GM12878 (cell line): ENCODE measurements at regions not wholly inside any gene's neighbourhood (a gene's known extent, or its start where the extent isn't known, plus 50 kb on each side); places are given as distances from the start of the nearest gene placed in this dataset.

Experiments
- BACH1 ChIP-seq: fragments of 450-650 bp; IDR thresholded peaks from 2 replicates; pipeline ENCODE4 v1.6.1; 2017; ENCODE audit warnings: mild to moderate bottlenecking, borderline replicate concordance
- CBFB ChIP-seq: IDR thresholded peaks from 2 replicates; pipeline ENCODE4 v1.6.1; 2016; ENCODE audit warnings: antibody characterized with exemption, low read depth
- CHD2 ChIP-seq: IDR thresholded peaks from 2 replicates; pipeline ENCODE4 v1.6.1; 2011; ENCODE audit warnings: low read depth, low read length, improper control_type of control experiment, borderline replicate concordance
- ETV6 ChIP-seq, 2 experiments: fragments of 450-650 bp in 1 of 2; IDR thresholded peaks in 1 of 2; conservative IDR thresholded peaks in 1 of 2; 2 replicates each; pipeline ENCODE4 v1.6.1; 2014; ENCODE audit warnings: antibody characterized with exemption in 1 of 2, borderline replicate concordance in 1 of 2, low read depth in 1 of 2, mild to moderate bottlenecking in 1 of 2, moderate library complexity in 1 of 2
- EZH2 ChIP-seq: IDR thresholded peaks from 2 replicates; pipeline ENCODE4 v1.6.1; 2012; ENCODE audit warnings: low read depth, mild to moderate bottlenecking, control low read depth, inconsistent platforms, low read length, borderline replicate concordance; ENCODE audit not compliant: control insufficient read depth
- HDGF ChIP-seq: fragments of 450-650 bp; IDR thresholded peaks from 2 replicates; pipeline ENCODE4 v1.6.1; 2016; ENCODE audit warnings: antibody characterized with exemption
- IRF3 ChIP-seq: fragments of 450-650 bp; IDR thresholded peaks from 2 replicates; pipeline ENCODE4 v1.6.1; 2014; ENCODE audit warnings: mild to moderate bottlenecking
- KLF5 ChIP-seq: fragments of 450-650 bp; IDR thresholded peaks from 2 replicates; pipeline ENCODE4 v1.6.1; 2014; ENCODE audit warnings: mild to moderate bottlenecking; ENCODE audit not compliant: partially characterized antibody
- LARP7 ChIP-seq: fragments of 450-650 bp; IDR thresholded peaks from 2 replicates; pipeline ENCODE4 v1.6.1; 2017; ENCODE audit warnings: mild to moderate bottlenecking
- MLLT1 ChIP-seq: fragments of 450-650 bp; IDR thresholded peaks from 2 replicates; pipeline ENCODE4 v1.6.1; 2016; ENCODE audit warnings: mild to moderate bottlenecking
- MXI1 ChIP-seq: fragments of 150-350 bp; IDR thresholded peaks from 2 replicates; pipeline ENCODE4 v1.6.1; 2011; ENCODE audit warnings: low read depth, mild to moderate bottlenecking, inconsistent platforms, low read length, improper control_type of control experiment
- MYC ChIP-seq: IDR thresholded peaks from 2 replicates; pipeline ENCODE4 v1.6.1; 2011; ENCODE audit warnings: mild to moderate bottlenecking, low read length, moderate library complexity, inconsistent platforms; ENCODE audit not compliant: insufficient read depth, insufficient replicate concordance, insufficient read length, severe bottlenecking
- NFYA ChIP-seq: IDR thresholded peaks from 2 replicates; pipeline ENCODE4 v1.6.1; 2011; ENCODE audit warnings: low read depth, mild to moderate bottlenecking, low read length, improper control_type of control experiment, borderline replicate concordance
- SKIL ChIP-seq: fragments of 450-650 bp; IDR thresholded peaks from 2 replicates; pipeline ENCODE4 v1.6.1; 2017; ENCODE audit warnings: mild to moderate bottlenecking, low read depth, inconsistent platforms; ENCODE audit not compliant: poor library complexity, severe bottlenecking
- SMAD1 ChIP-seq: fragments of 450-650 bp; IDR thresholded peaks from 2 replicates; pipeline ENCODE4 v1.6.1; 2018; ENCODE audit warnings: mild to moderate bottlenecking, low read depth; ENCODE audit not compliant: partially characterized antibody
- USF1 ChIP-seq: IDR thresholded peaks from 2 replicates; pipeline ENCODE4 v1.6.1; 2011; ENCODE audit warnings: borderline replicate concordance, low read depth, mild to moderate bottlenecking, moderate library complexity, mixed read lengths, low read length; ENCODE audit not compliant: insufficient read depth; ENCODE audit errors: extremely low read length
- USF2 ChIP-seq: IDR thresholded peaks from 2 replicates; pipeline ENCODE4 v1.6.1; 2011; ENCODE audit warnings: low read depth, low read length, improper control_type of control experiment, borderline replicate concordance
- YY1 ChIP-seq: IDR thresholded peaks from 2 replicates; pipeline ENCODE4 v1.6.1; 2011; ENCODE audit warnings: low read depth, mild to moderate bottlenecking, low read length
- ZBTB33 ChIP-seq: fragments of 450-650 bp; IDR thresholded peaks from 2 replicates; pipeline ENCODE4 v1.6.1; 2017; ENCODE audit warnings: mild to moderate bottlenecking
- ZNF24 ChIP-seq: fragments of 450-650 bp; IDR thresholded peaks from 2 replicates; pipeline ENCODE4 v1.6.1; 2017; ENCODE audit warnings: antibody characterized with exemption, mild to moderate bottlenecking

- TF ChIP-seq MYC (no peak), USF1 (peak; percentile 80), SKIL (peak; percentile 21), BACH1 (0 out of 2 replicates have a peak, but pooled peaks have one; percentile 62), ZNF24 (no peak), HDGF (peak; percentile 93), CHD2 (no peak), MLLT1 (no peak; the same call in 1 of the 2 replicates), YY1 (no peak), ETV6 (conservative IDR thresholded peaks at IDR 0.05 in 1 of 2, IDR thresholded peaks at IDR 0.05 in 1 of 2; ENCODE audit: borderline replicate concordance in 1 of 2, low read depth in 1 of 2) (no peak), MXI1 (peak; percentile 88), KLF5 (peak; percentile 34), NFYA (no peak), CBFB (0 out of 2 replicates have a peak, but pooled peaks have one; percentile 24), LARP7 (peak; percentile 55; the same call in 1 of the 2 replicates), IRF3 (no peak), SMAD1 (no peak), USF2 (no peak; the same call in 1 of the 2 replicates), EZH2 (no peak), ZBTB33 (no peak)
Observed at GRCh38 chr17:77320485-77321256, 179.9 kb downstream of the SEC14L1 start (continued).
